ENCODE measurements at regions not wholly inside any gene's neighbourhood (a gene's known extent, or its start where the extent isn't known, plus 50 kb on each side); places are given as distances from the start of the nearest gene placed in this dataset.
A peak's percentile ranks its signal among the peaks of the same experiment; 100 is the strongest.

DNA sequence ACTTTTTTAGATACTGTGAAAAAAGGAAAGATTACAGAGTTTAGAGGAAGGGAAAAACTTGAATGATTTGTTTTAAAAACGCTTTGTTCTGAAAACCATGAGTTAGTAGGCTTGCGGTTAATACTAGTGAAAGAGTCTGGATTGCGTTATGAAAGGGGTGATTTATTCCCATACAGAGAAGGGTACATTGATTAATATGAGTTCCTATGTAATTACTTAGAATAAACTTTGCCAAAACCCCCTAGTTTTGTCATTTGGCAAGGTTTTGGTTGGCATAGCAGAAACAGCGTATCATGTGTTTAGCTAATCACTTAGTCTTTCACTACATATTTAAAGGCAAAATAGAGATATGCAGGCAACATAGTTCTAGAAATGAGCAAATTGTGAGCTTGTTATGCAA lies 91.2 kb upstream of the POT1 start:
- no peak for DNase-seq (ENCODE audit: low spot score)

DNA sequence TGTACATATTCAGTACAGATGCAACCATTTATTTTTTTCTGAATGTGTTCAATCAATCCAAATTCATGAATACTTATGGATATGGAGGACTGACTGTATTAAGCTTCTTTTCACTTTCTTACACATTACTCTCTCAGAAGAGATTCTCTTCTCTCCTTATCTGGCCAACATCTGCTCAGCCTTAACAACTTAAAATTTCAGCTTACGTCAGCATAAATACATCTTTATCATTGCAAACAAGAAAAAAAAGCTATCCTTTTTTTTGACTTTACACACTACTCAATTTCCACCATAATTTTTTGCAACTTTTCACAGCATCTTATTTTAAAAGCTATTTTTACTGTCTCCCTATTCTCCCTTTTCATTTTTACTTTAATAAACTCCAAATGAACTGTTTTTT lies 80.9 kb upstream of the POT1 start:
- no peak for DNase-seq (ENCODE audit: low spot score)

DNA sequence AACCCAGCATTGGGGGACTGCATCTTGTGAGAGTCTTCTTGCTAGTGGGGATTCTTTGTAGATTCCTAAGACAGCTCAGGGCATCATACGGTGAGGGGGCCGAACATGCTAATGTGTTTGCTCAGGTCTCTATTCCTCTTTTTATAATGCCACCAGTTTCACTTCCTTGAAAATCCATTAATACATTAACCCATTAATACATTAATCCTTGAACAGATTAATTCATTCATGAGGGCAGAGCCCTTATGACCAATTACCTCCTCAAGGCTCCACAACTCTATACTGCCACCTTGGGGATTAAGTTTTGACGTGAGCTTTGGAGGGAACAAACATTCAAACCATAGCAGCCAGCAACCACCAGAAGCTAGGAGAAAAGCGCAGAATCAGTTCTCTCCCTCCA lies 67.2 kb upstream of the POT1 start:
- DNase-seq (ENCODE audit: low spot score): no peak

GRCh38 chr7:124992851-124993562 lies 63.4 kb upstream of the POT1 start:
- peak; percentile 35 for DNase-seq (ENCODE audit: low spot score)

GRCh38 chr7:124989911-124990310 lies 60.3 kb upstream of the POT1 start:
- DNase-seq (ENCODE audit: low spot score): no peak
